ENCODE measurements at regions not wholly inside any gene's neighbourhood (a gene's known extent, or its start where the extent isn't known, plus 50 kb on each side); places are given as distances from the start of the nearest gene placed in this dataset.

- no peak for DNase-seq
These were observed 314.7 kb upstream of the UMPS start for GRCh38 chr3:124415446-124415960.

GRCh38 chr3:124419303-124419702, 310.9 kb upstream of the UMPS start:
- no peak for DNase-seq

GRCh38 chr3:124420392-124420791, 309.9 kb upstream of the UMPS start:
- no peak for DNase-seq

- no peak for DNase-seq
These were observed 307.4 kb upstream of the UMPS start for GRCh38 chr3:124422805-124423204.

- no peak for DNase-seq
These were observed 305.9 kb upstream of the UMPS start for GRCh38 chr3:124424396-124424795.

GRCh38 chr3:124425972-124426371, 304.3 kb upstream of the UMPS start:
- DNase-seq, result no peak

- no peak for DNase-seq
These were observed 301.7 kb upstream of the UMPS start for GRCh38 chr3:124428372-124429128.

- no peak for DNase-seq
These were observed 301.0 kb upstream of the UMPS start for GRCh38 chr3:124429129-124429815.

- no peak for DNase-seq
These were observed 298.8 kb upstream of the UMPS start for GRCh38 chr3:124431331-124431994.

- no peak for DNase-seq
These were observed 296.1 kb upstream of the UMPS start for GRCh38 chr3:124434176-124434575.

- DNase-seq, result no peak
These were observed 294.8 kb upstream of the UMPS start for GRCh38 chr3:124435467-124435866.

- no peak for DNase-seq
These were observed 291.4 kb upstream of the UMPS start for GRCh38 chr3:124438813-124439212.

GRCh38 chr3:124439603-124440002, 290.6 kb upstream of the UMPS start:
- DNase-seq, result no peak

- DNase-seq, result no peak
These were observed 288.5 kb upstream of the UMPS start for GRCh38 chr3:124441766-124442165.

GRCh38 chr3:124442463-124442862, 287.8 kb upstream of the UMPS start:
- DNase-seq, result no peak

- DNase-seq, result no peak
These were observed 286.8 kb upstream of the UMPS start for GRCh38 chr3:124443446-124443845.

- no peak for DNase-seq
These were observed 286.2 kb upstream of the UMPS start for GRCh38 chr3:124444075-124444474.

- no peak for DNase-seq
These were observed 285.4 kb upstream of the UMPS start for GRCh38 chr3:124444896-124445295.

- no peak for DNase-seq
These were observed 282.4 kb upstream of the UMPS start for GRCh38 chr3:124447845-124448244.

- no peak for DNase-seq
These were observed 281.3 kb upstream of the UMPS start for GRCh38 chr3:124448954-124449353.

GRCh38 chr3:124450366-124450765, 279.9 kb upstream of the UMPS start:
- DNase-seq, result no peak

GRCh38 chr3:124451630-124452317, 278.5 kb upstream of the UMPS start:
- DNase-seq, result no peak

GRCh38 chr3:124453189-124453588, 277.1 kb upstream of the UMPS start:
- no peak for DNase-seq
